Smooth muscle cell (in vitro differentiated cells): ENCODE measurements at regions not wholly inside any gene's neighbourhood (a gene's known extent, or its start where the extent isn't known, plus 50 kb on each side); places are given as distances from the start of the nearest gene placed in this dataset.
A peak's percentile ranks its signal among the peaks of the same experiment; 100 is the strongest.
"Not testable (repeated sequence)": the region's sequence is repeated elsewhere in the genome, so short reads cannot be mapped to it uniquely, and the experiment has no call there.

Experiments
- DNase-seq: peaks from one replicate; lab custom pipeline; 2025; ENCODE audit not compliant: unreplicated experiment; lab: John Stamatoyannopoulos, UW
- H2AFZ ChIP-seq: fragments of 200-600 bp; sonication (generic); 2 replicates; pipeline ENCODE4 v1.6.0; 2016; ENCODE audit warnings: antibody characterized with exemption, low read depth, mild to moderate bottlenecking
- H3F3A ChIP-seq: fragments of 200-600 bp; sonication (generic); 2 replicates; pipeline ENCODE4 v1.6.0; 2017; ENCODE audit warnings: antibody characterized with exemption, low read depth
- H3K27ac ChIP-seq: fragments of 200-600 bp; sonication (generic); 2 replicates; pipeline ENCODE4 v1.5.1; 2016; ENCODE audit warnings: low read depth, mild to moderate bottlenecking
- H3K27me3 ChIP-seq: fragments of 200-600 bp; sonication (generic); 2 replicates; pipeline ENCODE4 v1.6.1; 2016; ENCODE audit warnings: low read depth, mild to moderate bottlenecking
- H3K36me3 ChIP-seq: fragments of 200-600 bp; sonication (generic); 2 replicates; pipeline ENCODE4 v1.5.1; 2016; ENCODE audit warnings: low read depth
- H3K4me1 ChIP-seq: fragments of 200-600 bp; sonication (generic); 2 replicates; pipeline ENCODE4 v1.5.1; 2016; ENCODE audit warnings: low read depth
- H3K4me2 ChIP-seq: fragments of 200-600 bp; sonication (generic); 2 replicates; pipeline ENCODE4 v1.6.0; 2016; ENCODE audit warnings: mild to moderate bottlenecking
- H3K4me3 ChIP-seq: fragments of 200-600 bp; sonication (generic); 2 replicates; pipeline ENCODE4 v1.5.1; 2016; ENCODE audit warnings: mild to moderate bottlenecking
- H3K79me2 ChIP-seq: fragments of 200-600 bp; sonication (generic); 2 replicates; pipeline ENCODE4 v1.6.0; 2016; ENCODE audit warnings: low read depth, mild to moderate bottlenecking
- H3K9ac ChIP-seq: fragments of 200-600 bp; sonication (generic); 2 replicates; pipeline ENCODE4 v1.6.0; 2016; ENCODE audit warnings: low read depth
- H3K9me3 ChIP-seq: fragments of 200-600 bp; sonication (generic); replicated peaks from 2 replicates; pipeline ENCODE4 v1.5.1; 2016; ENCODE audit warnings: low read depth
- H4K20me1 ChIP-seq: fragments of 200-600 bp; sonication (generic); 2 replicates; pipeline ENCODE4 v1.6.0; 2016; ENCODE audit warnings: low read depth
- WGBS: methylation state at CpG from one replicate; pipeline ENCODE4 v1.1.7; 2016; ENCODE audit warnings: low lambda C conversion rate; 5-methylcytosine and 5-hydroxymethylcytosine counted together
- TF ChIP-seq, protein P1 (sequence below): fragments of 200-600 bp; sonication (generic); IDR thresholded peaks from 2 replicates; pipeline ENCODE4 v1.5.1; 2017; ENCODE audit warnings: borderline replicate concordance, mild to moderate bottlenecking, antibody characterized with exemption; ENCODE audit not compliant: insufficient read depth, poor library complexity, severe bottlenecking

DNA sequence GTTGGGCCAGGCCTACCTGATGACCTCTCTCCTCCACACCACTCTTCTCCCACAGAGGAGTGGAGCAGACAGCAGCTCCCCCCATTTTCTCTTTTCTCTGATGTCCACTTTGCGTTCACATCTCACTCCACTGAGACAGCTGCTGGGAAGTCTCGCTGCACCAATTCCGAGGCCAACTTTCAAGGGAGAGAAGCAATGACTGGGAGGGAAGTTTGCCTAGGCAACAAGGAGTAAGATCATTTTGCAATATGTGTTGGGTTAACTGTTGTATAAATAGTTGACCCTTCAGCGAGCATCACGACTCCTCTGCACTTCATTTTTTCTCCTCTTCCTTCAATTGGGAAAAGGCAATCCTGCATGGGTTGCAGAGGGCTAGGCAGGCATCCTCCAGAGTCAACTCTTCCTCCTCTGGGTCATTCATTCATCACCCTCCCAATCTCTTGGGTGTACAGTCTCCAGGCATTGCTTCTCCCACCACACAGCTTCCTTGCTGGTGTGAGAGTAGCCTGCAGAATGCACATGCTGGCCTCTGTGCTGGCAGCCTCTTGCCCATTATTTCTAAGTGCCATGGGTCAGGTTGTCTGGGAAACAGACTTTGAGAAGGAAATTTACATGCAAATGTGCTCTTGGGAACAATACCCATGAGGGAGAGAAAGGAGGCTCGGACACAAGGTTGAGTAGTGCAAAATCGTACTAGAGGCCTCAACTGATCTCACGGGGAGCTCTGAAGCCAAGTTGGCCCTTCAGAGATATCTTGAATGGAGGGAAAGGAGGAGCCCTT is 75.8 kb upstream of the BCAR3 start:
- 81% methylated on average over 8 of the region's 8 CpGs for WGBS
- DNase-seq, result no peak
- Histone ChIP-seq H3K36me3 (no peaks in the 10 kb centered on the region), H3K27ac (no peak overlapping the region), H3K4me3 (no peak overlapping the region), H2AFZ (no peak overlapping the region), H3K9me3 (no peaks in the 10 kb centered on the region), H3K4me2 (no peak overlapping the region), H3K4me1 (peaks cover 13% of the 10 kb centered on the region), H3K9ac (no peak overlapping the region), H3K79me2 (no peaks in the 10 kb centered on the region), H3F3A (peaks cover 7% of the 10 kb centered on the region), H4K20me1 (no peaks in the 10 kb centered on the region), H3K27me3 (no peaks in the 10 kb centered on the region)
- TF ChIP-seq, protein P1, sequence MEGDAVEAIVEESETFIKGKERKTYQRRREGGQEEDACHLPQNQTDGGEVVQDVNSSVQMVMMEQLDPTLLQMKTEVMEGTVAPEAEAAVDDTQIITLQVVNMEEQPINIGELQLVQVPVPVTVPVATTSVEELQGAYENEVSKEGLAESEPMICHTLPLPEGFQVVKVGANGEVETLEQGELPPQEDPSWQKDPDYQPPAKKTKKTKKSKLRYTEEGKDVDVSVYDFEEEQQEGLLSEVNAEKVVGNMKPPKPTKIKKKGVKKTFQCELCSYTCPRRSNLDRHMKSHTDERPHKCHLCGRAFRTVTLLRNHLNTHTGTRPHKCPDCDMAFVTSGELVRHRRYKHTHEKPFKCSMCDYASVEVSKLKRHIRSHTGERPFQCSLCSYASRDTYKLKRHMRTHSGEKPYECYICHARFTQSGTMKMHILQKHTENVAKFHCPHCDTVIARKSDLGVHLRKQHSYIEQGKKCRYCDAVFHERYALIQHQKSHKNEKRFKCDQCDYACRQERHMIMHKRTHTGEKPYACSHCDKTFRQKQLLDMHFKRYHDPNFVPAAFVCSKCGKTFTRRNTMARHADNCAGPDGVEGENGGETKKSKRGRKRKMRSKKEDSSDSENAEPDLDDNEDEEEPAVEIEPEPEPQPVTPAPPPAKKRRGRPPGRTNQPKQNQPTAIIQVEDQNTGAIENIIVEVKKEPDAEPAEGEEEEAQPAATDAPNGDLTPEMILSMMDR, result no peak

DNA sequence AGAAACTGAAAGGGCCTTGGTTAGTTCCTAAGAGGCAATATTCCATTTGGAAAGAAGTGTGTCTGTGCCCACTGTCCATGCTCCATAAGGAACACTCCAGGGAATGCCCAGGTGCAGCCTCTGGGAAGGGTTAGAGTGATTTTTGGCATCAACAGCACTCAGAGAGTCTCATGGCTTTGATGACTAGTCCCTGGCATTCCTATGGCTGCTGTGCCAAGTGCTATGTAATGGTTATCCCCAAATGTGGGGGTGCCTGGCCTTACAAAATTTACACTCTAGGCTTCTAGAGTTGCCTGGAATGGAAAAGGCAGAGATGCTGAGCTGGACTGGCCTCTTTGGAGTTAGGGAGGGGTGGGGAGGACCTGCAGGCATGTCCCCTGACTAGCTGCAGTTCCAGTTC is 75.0 kb upstream of the BCAR3 start:
- H3K4me3 ChIP-seq, result no peak overlapping the region
- no peaks in the 10 kb centered on the region for H3K36me3 ChIP-seq
- no peaks in the 10 kb centered on the region for H4K20me1 ChIP-seq
- H3K4me2 ChIP-seq, result no peak overlapping the region
- H3K4me1 ChIP-seq, result peaks cover 13% of the 10 kb centered on the region
- no peak overlapping the region for H3K27ac ChIP-seq
- TF ChIP-seq, protein P1, result no peak
- peaks cover 7% of the 10 kb centered on the region for H3F3A ChIP-seq
- no peak overlapping the region for H3K9ac ChIP-seq
- DNase-seq, result no peak
- no peaks in the 10 kb centered on the region for H3K79me2 ChIP-seq
- no peak overlapping the region for H2AFZ ChIP-seq
- no peaks in the 10 kb centered on the region for H3K27me3 ChIP-seq
- no peaks in the 10 kb centered on the region for H3K9me3 ChIP-seq

- H4K20me1 ChIP-seq, H3K9me3 ChIP-seq, H3K79me2 ChIP-seq, H3K9ac ChIP-seq, H3K4me2 ChIP-seq, DNase-seq, H3K27me3 ChIP-seq, H3K36me3 ChIP-seq, H2AFZ ChIP-seq, H3K4me3 ChIP-seq, H3F3A ChIP-seq: not testable (repeated sequence)
- peak overlapping the region; percentile 96 for H3K27ac ChIP-seq
- H3K4me1 ChIP-seq, result peaks cover 13% of the 10 kb centered on the region
Observed at GRCh38 chr1:93755251-93755715, 73.6 kb upstream of the BCAR3 start.

- H3F3A ChIP-seq, result peaks cover 7% of the 10 kb centered on the region
- H3K9me3 ChIP-seq, result no peaks in the 10 kb centered on the region
- peak overlapping the region; percentile 96 for H3K27ac ChIP-seq
- TF ChIP-seq, protein P1, result no peak
- H3K4me3 ChIP-seq, result no peak overlapping the region
- peaks cover 11% of the 10 kb centered on the region for H3K4me1 ChIP-seq
- WGBS, result 46% methylated on average over 6 of the region's 6 CpGs
- peak overlapping the region; percentile 52 for H3K9ac ChIP-seq
- H3K36me3 ChIP-seq, result no peaks in the 10 kb centered on the region
- DNase-seq, result no peak
- no peak overlapping the region for H2AFZ ChIP-seq
- H3K79me2 ChIP-seq, result no peaks in the 10 kb centered on the region
- no peaks in the 10 kb centered on the region for H3K27me3 ChIP-seq
- no peaks in the 10 kb centered on the region for H4K20me1 ChIP-seq
- peak overlapping the region; percentile 62 for H3K4me2 ChIP-seq
Observed at GRCh38 chr1:93753791-93754763, 72.4 kb upstream of the BCAR3 start.
